ENCODE measurements at regions not wholly inside any gene's neighbourhood (a gene's known extent, or its start where the extent isn't known, plus 50 kb on each side); places are given as distances from the start of the nearest gene placed in this dataset.

GRCh38 chrX:42385730-42386129 lies 392.2 kb downstream of the PPP1R2C start:
- TF ChIP-seq CTCF (IDR thresholded peaks at IDR 0.05) (no peak), POLR2A (IDR thresholded peaks at IDR 0.05) (no peak)

All from Peyer's patch (tissue), 4 donors.